Lower leg skin (tissue), 3 donors: ENCODE measurements at regions not wholly inside any gene's neighbourhood (a gene's known extent, or its start where the extent isn't known, plus 50 kb on each side); places are given as distances from the start of the nearest gene placed in this dataset.

ENCODE experiments used
- POLR2A ChIP-seq, 2 donors: fragments of 450-650 bp; IDR thresholded peaks; one replicate each; pipeline ENCODE4 v1.6.1; 2016 to 2017; ENCODE audit warnings: antibody characterized with exemption in 2 of 2, mild to moderate bottlenecking in 1 of 2, moderate library complexity in 1 of 2
- TF ChIP-seq, protein P1 (sequence below), 3 donors: fragments of 450-650 bp; IDR thresholded peaks; one replicate each; pipeline ENCODE4 v1.5.1; 2016; ENCODE audit warnings: antibody characterized with exemption in 3 of 3, mild to moderate bottlenecking in 3 of 3, moderate library complexity in 2 of 3

- no peak for TF ChIP-seq POLR2A (IDR thresholded peaks at IDR 0.05)
- TF ChIP-seq, protein P1, sequence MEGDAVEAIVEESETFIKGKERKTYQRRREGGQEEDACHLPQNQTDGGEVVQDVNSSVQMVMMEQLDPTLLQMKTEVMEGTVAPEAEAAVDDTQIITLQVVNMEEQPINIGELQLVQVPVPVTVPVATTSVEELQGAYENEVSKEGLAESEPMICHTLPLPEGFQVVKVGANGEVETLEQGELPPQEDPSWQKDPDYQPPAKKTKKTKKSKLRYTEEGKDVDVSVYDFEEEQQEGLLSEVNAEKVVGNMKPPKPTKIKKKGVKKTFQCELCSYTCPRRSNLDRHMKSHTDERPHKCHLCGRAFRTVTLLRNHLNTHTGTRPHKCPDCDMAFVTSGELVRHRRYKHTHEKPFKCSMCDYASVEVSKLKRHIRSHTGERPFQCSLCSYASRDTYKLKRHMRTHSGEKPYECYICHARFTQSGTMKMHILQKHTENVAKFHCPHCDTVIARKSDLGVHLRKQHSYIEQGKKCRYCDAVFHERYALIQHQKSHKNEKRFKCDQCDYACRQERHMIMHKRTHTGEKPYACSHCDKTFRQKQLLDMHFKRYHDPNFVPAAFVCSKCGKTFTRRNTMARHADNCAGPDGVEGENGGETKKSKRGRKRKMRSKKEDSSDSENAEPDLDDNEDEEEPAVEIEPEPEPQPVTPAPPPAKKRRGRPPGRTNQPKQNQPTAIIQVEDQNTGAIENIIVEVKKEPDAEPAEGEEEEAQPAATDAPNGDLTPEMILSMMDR (IDR thresholded peaks at IDR 0.05) = no peak
These were observed 256.7 kb upstream of the KCNH8 start for GRCh38 chr3:18891641-18892040.
